ENCODE measurements at regions not wholly inside any gene's neighbourhood (a gene's known extent, or its start where the extent isn't known, plus 50 kb on each side); places are given as distances from the start of the nearest gene placed in this dataset.
"Not testable (repeated sequence)": the region's sequence is repeated elsewhere in the genome, so short reads cannot be mapped to it uniquely, and the experiment has no call there.

GRCh38 chr10:100650693-100651092 is 94.7 kb upstream of the PAX2 start:
- TF ChIP-seq CTCF (IDR thresholded peaks at IDR 0.05; ENCODE audit: insufficient read depth in 1 of 2, low read depth in 1 of 2, low read length in 1 of 2, severe bottlenecking in 1 of 2, unreplicated experiment in 1 of 2): no peak
- Mint-ChIP-seq H3K9me3 (ENCODE audit: unreplicated experiment) (no peaks in the 10 kb centered on the region), H3K27ac (ENCODE audit: unreplicated experiment) (no peak overlapping the region), H3K4me1 (ENCODE audit: low read depth, unreplicated experiment) (peaks cover 25% of the 10 kb centered on the region), H3K4me3 (ENCODE audit: unreplicated experiment) (no peak overlapping the region), H3K36me3 (ENCODE audit: insufficient read depth, unreplicated experiment) (no peaks in the 10 kb centered on the region), H3K27me3 (ENCODE audit: insufficient read depth, unreplicated experiment) (peaks cover 25% of the 10 kb centered on the region)
- BruUV-seq (replicated peaks): no TSS peak
- Histone ChIP-seq H3K27me3 (replicated peaks; ENCODE audit: control insufficient read depth, insufficient read depth, low read length) (peaks cover 2% of the 10 kb centered on the region; the same call in 1 of the 2 replicates), H3K4me1 (peaks cover 9% of the 10 kb centered on the region), H3K9me3 (no peaks in the 10 kb centered on the region), H3K4me3 (ENCODE audit: low read depth, low read length) (no peak overlapping the region), H3K36me3 (ENCODE audit: control insufficient read depth, insufficient read depth, low read length) (no peaks in the 10 kb centered on the region)
- intact Hi-C loops (cut with micrococcal nuclease; ENCODE audit: unreplicated experiment): no loop called here
- ChIA-PET CTCF (no interaction called here), POLR2A (no interaction called here)
- DNase-seq: no peak

DNA sequence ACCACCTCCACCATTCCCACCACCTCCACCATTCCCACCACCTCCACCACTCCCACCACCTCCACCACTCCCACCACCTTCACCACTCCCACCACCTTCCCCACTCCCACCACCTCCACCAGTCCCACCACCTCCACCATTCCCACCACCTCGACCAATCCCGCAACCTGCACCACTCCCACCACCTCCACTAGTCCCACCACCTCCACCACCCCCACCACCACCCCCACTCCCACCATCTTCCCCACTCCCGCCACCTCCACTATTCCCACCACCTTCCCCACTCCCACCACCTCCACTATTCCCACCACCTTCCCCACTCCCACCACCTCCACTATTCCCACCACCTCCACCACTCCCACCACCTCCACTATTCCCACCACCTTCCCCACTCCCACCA is 94.3 kb upstream of the PAX2 start:
- intact Hi-C loops (cut with micrococcal nuclease; ENCODE audit: unreplicated experiment); CTCF ChIA-PET; H3K36me3 ChIP-seq (ENCODE audit: control insufficient read depth, insufficient read depth, low read length); POLR2A ChIA-PET; H3K27ac Mint-ChIP-seq (ENCODE audit: unreplicated experiment); H3K9me3 Mint-ChIP-seq (ENCODE audit: unreplicated experiment); DNase-seq; H3K9me3 ChIP-seq; H3K36me3 Mint-ChIP-seq (ENCODE audit: insufficient read depth, unreplicated experiment); H3K4me3 Mint-ChIP-seq (ENCODE audit: unreplicated experiment); BruUV-seq (replicated peaks); H3K4me3 ChIP-seq (ENCODE audit: low read depth, low read length); H3K27me3 ChIP-seq (replicated peaks; ENCODE audit: control insufficient read depth, insufficient read depth, low read length): not testable (repeated sequence)
- peaks cover 25% of the 10 kb centered on the region for H3K4me1 Mint-ChIP-seq (ENCODE audit: low read depth, unreplicated experiment)
- peaks cover 12% of the 10 kb centered on the region for H3K4me1 ChIP-seq
- peaks cover 28% of the 10 kb centered on the region for H3K27me3 Mint-ChIP-seq (ENCODE audit: insufficient read depth, unreplicated experiment)

DNA sequence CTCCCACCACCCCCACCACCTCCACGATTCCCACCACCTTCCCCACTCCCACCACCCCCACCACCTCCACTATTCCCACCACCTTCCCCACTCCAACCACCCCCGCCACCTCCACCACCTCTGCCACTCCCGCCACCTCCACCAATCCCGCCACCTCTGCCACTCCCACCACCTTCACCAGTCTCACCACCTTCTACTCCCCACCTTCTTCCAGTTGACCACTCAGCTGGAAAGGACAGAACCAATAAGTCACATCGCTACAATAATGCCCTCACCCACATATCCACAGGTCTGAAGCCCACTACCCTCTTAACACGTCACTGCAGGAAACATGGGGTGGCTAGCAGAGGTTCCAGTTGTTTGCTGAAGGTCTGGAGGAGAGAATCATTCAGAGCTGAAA is 93.5 kb upstream of the PAX2 start:
- TF ChIP-seq CTCF (IDR thresholded peaks at IDR 0.05; ENCODE audit: insufficient read depth in 1 of 2, low read depth in 1 of 2, low read length in 1 of 2, severe bottlenecking in 1 of 2, unreplicated experiment in 1 of 2): no peak
- H3K27me3 Mint-ChIP-seq (ENCODE audit: insufficient read depth, unreplicated experiment): peaks cover 28% of the 10 kb centered on the region

More for the DNA sequence above, 93.5 kb upstream of the PAX2 start:
- no peak overlapping the region for H3K4me3 ChIP-seq (ENCODE audit: low read depth, low read length)
- ChIA-PET CTCF (no interaction called here), POLR2A (no interaction called here)
- Mint-ChIP-seq H3K36me3 (ENCODE audit: insufficient read depth, unreplicated experiment) (no peaks in the 10 kb centered on the region), H3K4me3 (ENCODE audit: unreplicated experiment) (no peak overlapping the region), H3K9me3 (ENCODE audit: unreplicated experiment) (no peaks in the 10 kb centered on the region), H3K4me1 (ENCODE audit: low read depth, unreplicated experiment) (peaks cover 25% of the 10 kb centered on the region), H3K27ac (ENCODE audit: unreplicated experiment) (no peak overlapping the region)
- no peaks in the 10 kb centered on the region for H3K9me3 ChIP-seq
- no peaks in the 10 kb centered on the region for H3K36me3 ChIP-seq (ENCODE audit: control insufficient read depth, insufficient read depth, low read length)
- intact Hi-C loops (cut with micrococcal nuclease; ENCODE audit: unreplicated experiment): no loop called here
- BruUV-seq (replicated peaks): no TSS peak
- H3K4me1 ChIP-seq: peaks cover 12% of the 10 kb centered on the region
- no peak for DNase-seq
- H3K27me3 ChIP-seq (replicated peaks; ENCODE audit: control insufficient read depth, insufficient read depth, low read length): peaks cover 2% of the 10 kb centered on the region; the same call in 1 of the 2 replicates

All from Caco-2 (cell line).